Mesenchymal stem cell (in vitro differentiated cells and primary cell): ENCODE measurements at regions not wholly inside any gene's neighbourhood (a gene's known extent, or its start where the extent isn't known, plus 50 kb on each side); places are given as distances from the start of the nearest gene placed in this dataset.

Experiments used
- DNase-seq: peaks from one replicate; pipeline ENCODE4 v3.0.0-alpha.2; 2013
- H2AFZ ChIP-seq: one replicate; pipeline ENCODE4 v1.6.1; 2013; ENCODE audit warnings: low read depth, mild to moderate bottlenecking, control low read depth, inconsistent platforms, low read length, moderate library complexity
- H2AK5ac ChIP-seq: 2 replicates; pipeline ENCODE4 v1.6.1; 2013; ENCODE audit warnings: low read length, moderate library complexity, mild to moderate bottlenecking, inconsistent platforms; ENCODE audit not compliant: severe bottlenecking
- H2BK120ac ChIP-seq: one replicate; pipeline ENCODE4 v1.6.1; 2013; ENCODE audit warnings: low read depth, mild to moderate bottlenecking, inconsistent platforms, low read length, moderate library complexity
- H2BK12ac ChIP-seq, 2 experiments: one replicate each; pipeline ENCODE4 v1.6.1; 2013; ENCODE audit warnings: inconsistent platforms in 2 of 2, low read length in 2 of 2, mild to moderate bottlenecking in 2 of 2, moderate library complexity in 2 of 2, control low read depth in 1 of 2
- H2BK15ac ChIP-seq: one replicate; pipeline ENCODE4 v1.6.1; 2013; ENCODE audit warnings: mild to moderate bottlenecking, low read depth, inconsistent platforms; ENCODE audit not compliant: poor library complexity, severe bottlenecking
- H2BK5ac ChIP-seq: 2 replicates; pipeline ENCODE4 v1.6.1; 2013; ENCODE audit warnings: low read depth, mild to moderate bottlenecking, low read length, control low read depth, inconsistent platforms; ENCODE audit not compliant: poor library complexity, severe bottlenecking
- H3K14ac ChIP-seq, 2 experiments: one replicate each; pipeline ENCODE4 v1.6.1; 2013; ENCODE audit warnings: inconsistent platforms in 2 of 2, low read length in 2 of 2, control low read depth in 1 of 2, mild to moderate bottlenecking in 1 of 2, moderate library complexity in 1 of 2
- H3K18ac ChIP-seq, 2 experiments: one replicate each; pipeline ENCODE4 v1.6.1; 2013; ENCODE audit warnings: inconsistent platforms in 2 of 2, low read length in 2 of 2, control low read depth in 1 of 2, low read depth in 1 of 2, mild to moderate bottlenecking in 1 of 2
- H3K23ac ChIP-seq, 2 experiments: one replicate each; pipeline ENCODE4 v1.6.1; 2013; ENCODE audit warnings: inconsistent platforms in 2 of 2, low read length in 2 of 2, mild to moderate bottlenecking in 2 of 2, moderate library complexity in 2 of 2, control low read depth in 1 of 2
- H3K27ac ChIP-seq: 2 replicates; pipeline ENCODE4 v1.5.1; 2013; ENCODE audit warnings: mild to moderate bottlenecking, moderate library complexity, low read length, control low read depth, inconsistent platforms; ENCODE audit not compliant: poor library complexity, severe bottlenecking
- H3K27me3 ChIP-seq, 2 experiments: 2 replicates each; pipeline versions ENCODE4 v1.6.1 to v1.7.0; 2013; ENCODE audit warnings: low read length in 2 of 2, mild to moderate bottlenecking in 2 of 2, moderate library complexity in 2 of 2, control low read depth in 1 of 2, inconsistent platforms in 1 of 2; ENCODE audit not compliant: control insufficient read depth in 1 of 2, insufficient read depth in 1 of 2
- H3K36me3 ChIP-seq, 2 experiments: 2 replicates each; pipeline versions ENCODE4 v1.6.1 to v1.7.0; 2013; ENCODE audit warnings: low read length in 2 of 2, control low read depth in 1 of 2, inconsistent platforms in 1 of 2, low read depth in 1 of 2, mild to moderate bottlenecking in 1 of 2; ENCODE audit not compliant: insufficient read depth in 2 of 2, control insufficient read depth in 1 of 2
- H3K4ac ChIP-seq, 2 experiments: one replicate each; pipeline ENCODE4 v1.6.1; 2013; ENCODE audit warnings: inconsistent platforms in 2 of 2, low read length in 2 of 2, mild to moderate bottlenecking in 2 of 2, moderate library complexity in 2 of 2, control low read depth in 1 of 2, low read depth in 1 of 2
- H3K4me1 ChIP-seq: 2 replicates; pipeline ENCODE4 v1.6.1; 2013; ENCODE audit warnings: low read depth, low read length, control low read depth; ENCODE audit not compliant: control insufficient read depth, insufficient read depth
- H3K4me2 ChIP-seq: 2 replicates; pipeline ENCODE4 v1.6.1; 2013; ENCODE audit warnings: low read length, mild to moderate bottlenecking, inconsistent platforms; ENCODE audit not compliant: poor library complexity, severe bottlenecking
- H3K4me3 ChIP-seq, 2 experiments: 2 replicates each; pipeline versions ENCODE4 v1.5.1 to v1.7.0; 2013; ENCODE audit warnings: low read length in 2 of 2, mild to moderate bottlenecking in 2 of 2, control low read depth in 1 of 2, low read depth in 1 of 2; ENCODE audit not compliant: insufficient read depth in 1 of 2
- H3K79me1 ChIP-seq: replicated peaks from 2 replicates; pipeline ENCODE4 v1.6.1; 2013; ENCODE audit warnings: mild to moderate bottlenecking, control low read depth, low read length, inconsistent platforms; ENCODE audit not compliant: poor library complexity, severe bottlenecking
- H3K9ac ChIP-seq: 2 replicates; pipeline ENCODE4 v1.7.0; 2013; ENCODE audit warnings: mild to moderate bottlenecking, low read length, moderate library complexity
- H3K9me3 ChIP-seq: 2 replicates; pipeline ENCODE4 v1.7.0; 2013; ENCODE audit warnings: mild to moderate bottlenecking, low read length; ENCODE audit not compliant: control insufficient read depth
- H4K8ac ChIP-seq: one replicate; pipeline ENCODE4 v1.6.1; 2013; ENCODE audit warnings: inconsistent platforms, mild to moderate bottlenecking, low read length, moderate library complexity
- H4K91ac ChIP-seq: one replicate; pipeline ENCODE4 v1.6.1; 2013; ENCODE audit warnings: mild to moderate bottlenecking, low read length, inconsistent platforms
- whole genome bisulfite sequencing: methylation state at CpG from one replicate; pipeline ENCODE4 v1.1.7; 2013; ENCODE audit warnings: mixed read lengths; 5-methylcytosine and 5-hydroxymethylcytosine counted together

DNA sequence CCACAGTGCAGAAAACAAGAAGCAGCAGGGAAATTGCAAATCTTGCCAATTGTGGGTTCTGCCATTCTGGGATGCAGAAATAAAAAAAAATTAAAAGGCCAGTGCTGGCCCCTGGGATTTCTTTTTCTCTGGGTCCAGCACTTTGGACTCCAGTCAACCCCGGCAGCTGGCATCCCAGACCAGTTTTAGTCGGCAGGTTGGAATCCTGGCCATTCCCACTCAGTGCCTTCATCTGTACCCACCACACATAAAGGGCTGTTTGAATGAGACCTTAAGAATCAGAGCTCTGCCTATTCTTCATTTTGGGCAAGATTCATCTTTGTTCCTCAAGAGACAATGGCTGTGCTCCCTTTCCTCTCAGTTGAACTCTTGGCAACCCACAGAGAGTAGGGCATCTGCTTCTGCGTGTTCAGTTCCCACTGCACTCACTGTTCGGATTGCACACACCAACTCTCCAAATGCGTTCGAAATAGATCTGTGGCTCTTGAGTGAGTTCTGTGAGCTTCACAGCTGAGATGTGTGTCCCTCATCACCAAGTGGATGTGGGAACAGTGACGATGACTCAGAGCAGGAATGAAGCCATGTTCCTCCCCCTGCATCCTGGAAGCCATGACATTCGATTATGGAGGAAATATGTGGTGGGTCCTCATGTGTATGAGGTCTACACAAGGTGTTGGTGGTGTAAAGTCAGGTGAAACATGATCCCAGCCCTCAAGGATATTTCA, 63.0 kb upstream of the EGFR start:
- 95% methylated on average over 8 of the region's 8 CpGs for WGBS
- Histone ChIP-seq H2BK120ac (no peak overlapping the region), H2BK12ac (no peak overlapping the region), H3K4ac (no peak overlapping the region), H3K9me3 (no peaks in the 10 kb centered on the region), H2AK5ac (no peak overlapping the region), H3K4me3 (no peak overlapping the region), H3K27ac (no peak overlapping the region), H3K4me1 (peaks cover 3% of the 10 kb centered on the region), H2BK15ac (no peak overlapping the region), H3K27me3 (no peaks in the 10 kb centered on the region), H3K18ac (no peak overlapping the region), H3K36me3 (no peaks in the 10 kb centered on the region), H2BK5ac (no peak overlapping the region), H3K9ac (no peak overlapping the region), H3K4me2 (no peak overlapping the region), H4K8ac (no peak overlapping the region), H3K14ac (no peak overlapping the region), H3K79me1 (no peaks in the 10 kb centered on the region), H4K91ac (no peak overlapping the region), H3K23ac (no peak overlapping the region), H2AFZ (no peak overlapping the region)
- DNase-seq, result no peak

- 89% methylated on average over 13 of the region's 13 CpGs for WGBS
- H3K27me3 ChIP-seq, result no peaks in the 10 kb centered on the region
- H2BK15ac ChIP-seq, result no peak overlapping the region
- H3K18ac ChIP-seq, result no peak overlapping the region
- no peak overlapping the region for H2AK5ac ChIP-seq
- H3K9me3 ChIP-seq, result no peaks in the 10 kb centered on the region
- peaks cover 3% of the 10 kb centered on the region for H3K4me1 ChIP-seq
- H3K23ac ChIP-seq, result no peak overlapping the region
- no peak for DNase-seq
- no peaks in the 10 kb centered on the region for H3K36me3 ChIP-seq
- H2BK120ac ChIP-seq, result no peak overlapping the region
- H3K79me1 ChIP-seq, result no peaks in the 10 kb centered on the region
- H2BK5ac ChIP-seq, result no peak overlapping the region
- H2AFZ ChIP-seq, result no peak overlapping the region
- H2BK12ac ChIP-seq, result no peak overlapping the region
- no peak overlapping the region for H3K9ac ChIP-seq
- H3K4me2 ChIP-seq, result no peak overlapping the region
- no peak overlapping the region for H4K91ac ChIP-seq
- no peak overlapping the region for H3K27ac ChIP-seq
- H3K14ac ChIP-seq, result no peak overlapping the region
- no peak overlapping the region for H4K8ac ChIP-seq
- H3K4ac ChIP-seq, result no peak overlapping the region
- no peak overlapping the region for H3K4me3 ChIP-seq
These were observed 62.0 kb upstream of the EGFR start for GRCh38 chr7:54956865-54957264.

- Histone ChIP-seq H2AFZ (no peak overlapping the region), H3K36me3 (no peaks in the 10 kb centered on the region), H3K27me3 (no peaks in the 10 kb centered on the region), H3K4me2 (no peak overlapping the region), H4K91ac (no peak overlapping the region), H2BK120ac (no peak overlapping the region), H3K4me1 (peaks cover 3% of the 10 kb centered on the region), H2BK5ac (no peak overlapping the region), H3K9me3 (peaks cover 8% of the 10 kb centered on the region), H4K8ac (peak overlapping the region; percentile 45), H3K14ac (no peak overlapping the region), H3K4me3 (no peak overlapping the region), H3K23ac (no peak overlapping the region), H2BK12ac (no peak overlapping the region), H3K9ac (no peak overlapping the region), H3K79me1 (no peaks in the 10 kb centered on the region), H3K27ac (no peak overlapping the region), H3K4ac (no peak overlapping the region), H2BK15ac (no peak overlapping the region), H2AK5ac (no peak overlapping the region), H3K18ac (no peak overlapping the region)
- DNase-seq, result no peak
- WGBS, result 87% methylated on average over 3 of the region's 3 CpGs
These were observed 58.3 kb upstream of the EGFR start for GRCh38 chr7:54960517-54960916.

GRCh38 chr7:54961391-54961790, 57.4 kb upstream of the EGFR start:
- no peak overlapping the region for H3K4ac ChIP-seq
- no peaks in the 10 kb centered on the region for H3K27me3 ChIP-seq

More at GRCh38 chr7:54961391-54961790, 57.4 kb upstream of the EGFR start:
- no peak overlapping the region for H2BK12ac ChIP-seq
- H2BK15ac ChIP-seq, result no peak overlapping the region
- H3K9me3 ChIP-seq, result peaks cover 8% of the 10 kb centered on the region
- H3K18ac ChIP-seq, result no peak overlapping the region
- H2AK5ac ChIP-seq, result no peak overlapping the region
- no peaks in the 10 kb centered on the region for H3K79me1 ChIP-seq
- H4K8ac ChIP-seq, result no peak overlapping the region
- no peak overlapping the region for H3K4me2 ChIP-seq
- no peak overlapping the region for H3K27ac ChIP-seq
- H3K36me3 ChIP-seq, result no peaks in the 10 kb centered on the region
- H3K4me1 ChIP-seq, result peaks cover 3% of the 10 kb centered on the region
- no peak overlapping the region for H4K91ac ChIP-seq
- H2AFZ ChIP-seq, result no peak overlapping the region
- DNase-seq, result no peak
- H3K9ac ChIP-seq, result no peak overlapping the region
- H2BK120ac ChIP-seq, result no peak overlapping the region
- WGBS, result 90% methylated on average over 6 of the region's 6 CpGs
- no peak overlapping the region for H3K4me3 ChIP-seq
- H2BK5ac ChIP-seq, result no peak overlapping the region
- no peak overlapping the region for H3K14ac ChIP-seq
- no peak overlapping the region for H3K23ac ChIP-seq
